ENCODE measurements at regions not wholly inside any gene's neighbourhood (a gene's known extent, or its start where the extent isn't known, plus 50 kb on each side); places are given as distances from the start of the nearest gene placed in this dataset.
A peak's percentile ranks its signal among the peaks of the same experiment; 100 is the strongest.

DNA sequence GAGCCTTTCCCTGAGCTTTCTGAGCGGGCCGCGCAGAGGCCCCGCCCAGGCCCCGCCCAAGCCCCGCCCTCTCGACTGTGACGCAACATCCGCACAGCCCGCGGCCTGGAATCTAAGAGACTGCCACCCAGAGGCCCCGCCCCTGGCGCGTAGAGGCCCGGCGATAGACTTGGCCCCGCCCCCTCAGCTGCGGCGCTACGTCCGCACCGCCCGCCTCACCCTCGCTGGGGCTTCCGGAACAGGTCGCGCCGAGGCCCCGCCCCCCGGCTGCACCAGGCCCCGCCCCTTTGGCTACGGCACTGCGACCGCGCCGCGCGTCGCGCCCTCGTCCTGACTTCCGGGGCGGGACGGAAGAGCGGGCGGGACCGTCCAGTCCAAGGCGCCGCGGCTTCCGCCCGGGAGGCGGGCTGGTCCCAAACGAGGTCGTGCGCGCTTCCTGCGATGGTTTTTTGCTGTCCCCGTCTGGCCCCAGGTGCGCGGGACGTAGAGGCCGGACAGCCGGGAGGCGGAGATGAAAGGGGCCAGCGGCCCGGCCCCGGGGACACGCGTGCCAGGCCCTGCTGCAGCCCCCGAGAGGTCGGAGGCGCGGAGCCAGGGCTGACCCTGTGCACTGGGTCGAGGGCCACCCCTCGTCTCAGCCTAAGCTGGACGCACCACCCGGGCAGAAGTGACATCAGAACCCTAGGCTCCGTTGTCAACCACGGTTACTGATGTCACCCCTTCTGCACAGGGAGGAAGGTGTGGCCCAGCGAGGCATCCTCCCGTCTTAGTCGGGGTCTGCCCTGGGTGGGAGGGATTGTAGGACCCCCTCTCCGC, 59.0 kb upstream of the WNT7B start:
- TF ChIP-seq, protein P1, sequence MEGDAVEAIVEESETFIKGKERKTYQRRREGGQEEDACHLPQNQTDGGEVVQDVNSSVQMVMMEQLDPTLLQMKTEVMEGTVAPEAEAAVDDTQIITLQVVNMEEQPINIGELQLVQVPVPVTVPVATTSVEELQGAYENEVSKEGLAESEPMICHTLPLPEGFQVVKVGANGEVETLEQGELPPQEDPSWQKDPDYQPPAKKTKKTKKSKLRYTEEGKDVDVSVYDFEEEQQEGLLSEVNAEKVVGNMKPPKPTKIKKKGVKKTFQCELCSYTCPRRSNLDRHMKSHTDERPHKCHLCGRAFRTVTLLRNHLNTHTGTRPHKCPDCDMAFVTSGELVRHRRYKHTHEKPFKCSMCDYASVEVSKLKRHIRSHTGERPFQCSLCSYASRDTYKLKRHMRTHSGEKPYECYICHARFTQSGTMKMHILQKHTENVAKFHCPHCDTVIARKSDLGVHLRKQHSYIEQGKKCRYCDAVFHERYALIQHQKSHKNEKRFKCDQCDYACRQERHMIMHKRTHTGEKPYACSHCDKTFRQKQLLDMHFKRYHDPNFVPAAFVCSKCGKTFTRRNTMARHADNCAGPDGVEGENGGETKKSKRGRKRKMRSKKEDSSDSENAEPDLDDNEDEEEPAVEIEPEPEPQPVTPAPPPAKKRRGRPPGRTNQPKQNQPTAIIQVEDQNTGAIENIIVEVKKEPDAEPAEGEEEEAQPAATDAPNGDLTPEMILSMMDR (IDR thresholded peaks at IDR 0.05) = no peak
- peak; percentile 96 to 99 (median 97) for TF ChIP-seq POLR2AphosphoS5 (IDR thresholded peaks at IDR 0.05)
- TF ChIP-seq POLR2A (IDR thresholded peaks at IDR 0.05) = peak in 2 of 4 donors; percentile 65 to 72
- TF ChIP-seq EP300 (IDR thresholded peaks at IDR 0.05) = no peak

Data from stomach (tissue), 4 donors.